GM18502 (cell line): ENCODE measurements at regions not wholly inside any gene's neighbourhood (a gene's known extent, or its start where the extent isn't known, plus 50 kb on each side); places are given as distances from the start of the nearest gene placed in this dataset.
"Not testable (repeated sequence)": the region's sequence is repeated elsewhere in the genome, so short reads cannot be mapped to it uniquely, and the experiment has no call there.

Experiments
- ATAC-seq: cut with Tn5 transposase; IDR thresholded peaks from one replicate; pipeline ENCODE4 v1.9.1; 2021; ENCODE audit warnings: mild to moderate bottlenecking; ENCODE audit not compliant: unreplicated experiment, poor library complexity

GRCh38 chr2:192604295-192604694 lies 409.6 kb upstream of the TMEFF2 start:
- ATAC-seq = no peak

- not testable (repeated sequence) for ATAC-seq
Observed at GRCh38 chr2:192598649-192599048, 403.9 kb upstream of the TMEFF2 start.

GRCh38 chr2:192593561-192593960 lies 398.8 kb upstream of the TMEFF2 start:
- ATAC-seq = no peak

- no peak for ATAC-seq
Observed at GRCh38 chr2:192591617-192592016, 396.9 kb upstream of the TMEFF2 start.

GRCh38 chr2:192585418-192585817 lies 390.7 kb upstream of the TMEFF2 start:
- no peak for ATAC-seq

- ATAC-seq = no peak
Observed at GRCh38 chr2:192584976-192585375, 390.2 kb upstream of the TMEFF2 start.

GRCh38 chr2:192579965-192580700 lies 385.4 kb upstream of the TMEFF2 start:
- no peak for ATAC-seq

GRCh38 chr2:192578780-192579179 lies 384.0 kb upstream of the TMEFF2 start:
- no peak for ATAC-seq

- ATAC-seq = no peak
Observed at GRCh38 chr2:192577706-192578105, 383.0 kb upstream of the TMEFF2 start.

GRCh38 chr2:192574552-192574951 lies 379.8 kb upstream of the TMEFF2 start:
- no peak for ATAC-seq

GRCh38 chr2:192571636-192572035 lies 376.9 kb upstream of the TMEFF2 start:
- ATAC-seq = no peak

GRCh38 chr2:192570788-192571187 lies 376.1 kb upstream of the TMEFF2 start:
- no peak for ATAC-seq

- no peak for ATAC-seq
Observed at GRCh38 chr2:192566863-192567262, 372.1 kb upstream of the TMEFF2 start.

- ATAC-seq = no peak
Observed at GRCh38 chr2:192560326-192560725, 365.6 kb upstream of the TMEFF2 start.

- ATAC-seq = no peak
Observed at GRCh38 chr2:192559587-192559986, 364.9 kb upstream of the TMEFF2 start.

GRCh38 chr2:192558637-192559036 lies 363.9 kb upstream of the TMEFF2 start:
- ATAC-seq = no peak

GRCh38 chr2:192555740-192556139 lies 361.0 kb upstream of the TMEFF2 start:
- ATAC-seq = no peak

- ATAC-seq = no peak
Observed at GRCh38 chr2:192551760-192552159, 357.0 kb upstream of the TMEFF2 start.

- ATAC-seq = no peak
Observed at GRCh38 chr2:192546565-192546964, 351.8 kb upstream of the TMEFF2 start.

- ATAC-seq = no peak
Observed at GRCh38 chr2:192544371-192544955, 349.7 kb upstream of the TMEFF2 start.

- ATAC-seq = not testable (repeated sequence)
Observed at GRCh38 chr2:192542148-192543066, 347.7 kb upstream of the TMEFF2 start.
